Natural killer cell (primary cell): ENCODE measurements at regions not wholly inside any gene's neighbourhood (a gene's known extent, or its start where the extent isn't known, plus 50 kb on each side); places are given as distances from the start of the nearest gene placed in this dataset.

ENCODE experiments used
- ATAC-seq, 3 donors: fragments of 150-1000 bp in 2 of 3; fragments of 200-7000 bp in 1 of 3; cut with Tn5 transposase; 1 replicate in 1 of 3; 2 replicates in 2 of 3; pipeline ENCODE4 v1.10.0; 2021; ENCODE audit warnings: mild to moderate bottlenecking in 2 of 3, moderate library complexity in 2 of 3
- DNase-seq, 2 donors: peaks; one replicate each; pipeline versions ENCODE4 v3.0.0 to v3.0.0-alpha.2; 2013 to 2021; ENCODE audit warnings: mixed read lengths in 1 of 2
- H3K27ac ChIP-seq: one replicate; pipeline ENCODE4 v1.5.1; 2013; ENCODE audit warnings: mild to moderate bottlenecking, low read length
- H3K27me3 ChIP-seq: one replicate; pipeline ENCODE4 v1.6.1; 2013; ENCODE audit warnings: low read length; ENCODE audit not compliant: control insufficient read depth, insufficient read depth
- H3K36me3 ChIP-seq: one replicate; pipeline ENCODE4 v1.6.1; 2013; ENCODE audit warnings: low read length; ENCODE audit not compliant: control insufficient read depth, insufficient read depth
- H3K4me1 ChIP-seq: one replicate; pipeline ENCODE4 v1.6.1; 2013; ENCODE audit warnings: low read length; ENCODE audit not compliant: control insufficient read depth, insufficient read depth
- H3K4me3 ChIP-seq: one replicate; pipeline ENCODE4 v1.5.1; 2013; ENCODE audit warnings: low read length
- H3K9me3 ChIP-seq: one replicate; pipeline ENCODE4 v1.6.1; 2013; ENCODE audit warnings: low read length; ENCODE audit not compliant: control insufficient read depth, insufficient read depth
- H3K27ac Mint-ChIP-seq, 2 donors: one replicate each; pipeline ENCODE4 v1.8.0; 2022; ENCODE audit warnings: mild to moderate bottlenecking in 2 of 2, mixed read lengths in 2 of 2, moderate library complexity in 1 of 2
- H3K27me3 Mint-ChIP-seq, 2 donors: one replicate each; pipeline ENCODE4 v1.8.0; 2022; ENCODE audit warnings: low read depth in 2 of 2, mixed read lengths in 2 of 2
- H3K36me3 Mint-ChIP-seq: one replicate; pipeline ENCODE4 v1.8.0; 2022; ENCODE audit warnings: mixed read lengths
- H3K4me1 Mint-ChIP-seq, 2 donors: one replicate each; pipeline ENCODE4 v1.8.0; 2022; ENCODE audit warnings: mixed read lengths in 2 of 2
- H3K4me3 Mint-ChIP-seq: one replicate; pipeline ENCODE4 v1.8.0; 2022; ENCODE audit warnings: mild to moderate bottlenecking, moderate library complexity, mixed read lengths
- H3K9me3 Mint-ChIP-seq, 2 donors: one replicate each; pipeline ENCODE4 v1.8.0; 2022; ENCODE audit warnings: mixed read lengths in 2 of 2
- CTCF ChIP-seq: fragments of 200-600 bp; IDR thresholded peaks from one replicate; pipeline ENCODE4 v1.8.0; 2022; ENCODE audit warnings: antibody characterized with exemption
- WGBS: methylation state at CpG from one replicate; pipeline ENCODE4 v1.1.7; 2013; ENCODE audit warnings: missing lambda C conversion rate; ENCODE audit not compliant: insufficient coverage; 5-methylcytosine and 5-hydroxymethylcytosine counted together
- intact Hi-C: fragments of 100-400 bp; cut with micrococcal nuclease; formaldehyde crosslinking; loops from one replicate; pipeline ENCODE4 v1.14.2; 2022

GRCh38 chr14:56884617-56885016 lies 74.3 kb upstream of the OTX2 start:
- Histone ChIP-seq H3K9me3 (no peaks in the 10 kb centered on the region), H3K4me1 (no peaks in the 10 kb centered on the region), H3K4me3 (no peak overlapping the region), H3K36me3 (no peaks in the 10 kb centered on the region), H3K27me3 (peaks cover 2% of the 10 kb centered on the region), H3K27ac (no peak overlapping the region)
- Mint-ChIP-seq H3K36me3 (no peaks in the 10 kb centered on the region), H3K4me1 (no peaks in the 10 kb centered on the region), H3K27ac (no peak overlapping the region), H3K4me3 (no peak overlapping the region), H3K9me3 (peaks cover 3% of the 10 kb centered on the region in 2 donors), H3K27me3 (peaks cover 7 to 13% of the 10 kb centered on the region in 2 donors)
- DNase-seq (no peak), ATAC-seq (no peak)
- no peak for TF ChIP-seq CTCF
- WGBS: 64% methylated on average over 6 of the region's 6 CpGs
- intact Hi-C loops: no loop called here

GRCh38 chr14:56881181-56881580 lies 70.9 kb upstream of the OTX2 start:
- H3K27ac Mint-ChIP-seq: no peak overlapping the region
- H3K4me3 ChIP-seq: no peak overlapping the region
- peaks cover 5 to 6% of the 10 kb centered on the region in 2 donors for H3K9me3 Mint-ChIP-seq
- H3K4me1 Mint-ChIP-seq: no peaks in the 10 kb centered on the region
- no peaks in the 10 kb centered on the region for H3K9me3 ChIP-seq
- no peak for ATAC-seq
- intact Hi-C loops: no loop called here
- H3K36me3 Mint-ChIP-seq: no peaks in the 10 kb centered on the region
- TF ChIP-seq CTCF: no peak
- no peak overlapping the region for H3K4me3 Mint-ChIP-seq
- H3K27me3 Mint-ChIP-seq: peaks cover 0 to 8% of the 10 kb centered on the region in 2 donors
- no peak for DNase-seq
- H3K27ac ChIP-seq: no peak overlapping the region
- no peaks in the 10 kb centered on the region for H3K36me3 ChIP-seq
- peaks cover 2% of the 10 kb centered on the region for H3K27me3 ChIP-seq
- WGBS: 87% methylated on average over 3 of the region's 3 CpGs
- H3K4me1 ChIP-seq: no peaks in the 10 kb centered on the region

- Mint-ChIP-seq H3K27ac (no peak overlapping the region), H3K27me3 (peaks cover 0 to 8% of the 10 kb centered on the region in 2 donors), H3K9me3 (peaks cover 6 to 9% of the 10 kb centered on the region in 2 donors), H3K36me3 (no peaks in the 10 kb centered on the region), H3K4me3 (no peak overlapping the region), H3K4me1 (no peaks in the 10 kb centered on the region)
- Histone ChIP-seq H3K27ac (no peak overlapping the region), H3K4me1 (no peaks in the 10 kb centered on the region), H3K4me3 (no peak overlapping the region), H3K27me3 (peaks cover under 1% of the 10 kb centered on the region), H3K36me3 (no peaks in the 10 kb centered on the region), H3K9me3 (no peaks in the 10 kb centered on the region)
- no peak for TF ChIP-seq CTCF
- DNase-seq: no peak
- 97% methylated on average over 2 of the region's 2 CpGs for WGBS
- intact Hi-C loops: no loop called here
- no peak for ATAC-seq
Observed at GRCh38 chr14:56878766-56879165, 68.5 kb upstream of the OTX2 start.

GRCh38 chr14:56875104-56875675 lies 64.9 kb upstream of the OTX2 start:
- H3K27me3 ChIP-seq: no peaks in the 10 kb centered on the region
- Mint-ChIP-seq H3K27me3 (peaks cover 0 to 11% of the 10 kb centered on the region in 2 donors), H3K4me1 (no peaks in the 10 kb centered on the region), H3K36me3 (no peaks in the 10 kb centered on the region), H3K4me3 (no peak overlapping the region), H3K27ac (no peak overlapping the region), H3K9me3 (peaks cover 3 to 9% of the 10 kb centered on the region in 2 donors)
- no peaks in the 10 kb centered on the region for H3K4me1 ChIP-seq
- intact Hi-C loops: no loop called here
- no peak for DNase-seq
- no peaks in the 10 kb centered on the region for H3K36me3 ChIP-seq
- no peak overlapping the region for H3K27ac ChIP-seq
- H3K9me3 ChIP-seq: no peaks in the 10 kb centered on the region
- no peak for TF ChIP-seq CTCF
- WGBS: 90% methylated on average over 4 of the region's 4 CpGs
- no peak for ATAC-seq
- H3K4me3 ChIP-seq: no peak overlapping the region
